ENCODE measurements at regions not wholly inside any gene's neighbourhood (a gene's known extent, or its start where the extent isn't known, plus 50 kb on each side); places are given as distances from the start of the nearest gene placed in this dataset.
A peak's percentile ranks its signal among the peaks of the same experiment; 100 is the strongest.
"Not testable (repeated sequence)": the region's sequence is repeated elsewhere in the genome, so short reads cannot be mapped to it uniquely, and the experiment has no call there.

GRCh38 chr11:67940440-67940839 lies 63.5 kb downstream of the UNC93B1 start:
- not testable (repeated sequence) for DNase-seq (ENCODE audit: extremely low read depth in 1 of 2, low read depth in 1 of 2)

- not testable (repeated sequence) for DNase-seq (ENCODE audit: extremely low read depth in 1 of 2, low read depth in 1 of 2)
Measured at GRCh38 chr11:67938964-67939363, 64.9 kb downstream of the UNC93B1 start.

GRCh38 chr11:67938371-67938770 lies 65.5 kb downstream of the UNC93B1 start:
- not testable (repeated sequence) for DNase-seq (ENCODE audit: extremely low read depth in 1 of 2, low read depth in 1 of 2)

GRCh38 chr11:67923565-67923964 lies 80.3 kb downstream of the UNC93B1 start:
- DNase-seq (ENCODE audit: extremely low read depth in 1 of 2, low read depth in 1 of 2) = not testable (repeated sequence)

GRCh38 chr11:67920546-67920945 lies 83.4 kb downstream of the UNC93B1 start:
- peak in 1 of 2 donors; percentile 40 for DNase-seq (ENCODE audit: extremely low read depth in 1 of 2, low read depth in 1 of 2)

- not testable (repeated sequence) for DNase-seq (ENCODE audit: extremely low read depth in 1 of 2, low read depth in 1 of 2)
Measured at GRCh38 chr11:67912184-67912583, 91.7 kb downstream of the UNC93B1 start.

GRCh38 chr11:67911211-67911610 lies 92.7 kb downstream of the UNC93B1 start:
- not testable (repeated sequence) for DNase-seq (ENCODE audit: extremely low read depth in 1 of 2, low read depth in 1 of 2)

- DNase-seq (ENCODE audit: extremely low read depth in 1 of 2, low read depth in 1 of 2) = not testable (repeated sequence)
Measured at GRCh38 chr11:67910803-67911202, 93.1 kb downstream of the UNC93B1 start.

- DNase-seq (ENCODE audit: extremely low read depth in 1 of 2, low read depth in 1 of 2) = not testable (repeated sequence)
Measured at GRCh38 chr11:67906969-67907368, 96.9 kb downstream of the UNC93B1 start.

- not testable (repeated sequence) for DNase-seq (ENCODE audit: extremely low read depth in 1 of 2, low read depth in 1 of 2)
Measured at GRCh38 chr11:67899462-67899861, 104.4 kb downstream of the UNC93B1 start.

- DNase-seq (ENCODE audit: extremely low read depth in 1 of 2, low read depth in 1 of 2) = not testable (repeated sequence)
Measured at GRCh38 chr11:67893487-67893886, 110.4 kb downstream of the UNC93B1 start.

- not testable (repeated sequence) for DNase-seq (ENCODE audit: extremely low read depth in 1 of 2, low read depth in 1 of 2)
Measured at GRCh38 chr11:67889646-67890045, 114.3 kb downstream of the UNC93B1 start.

- DNase-seq (ENCODE audit: extremely low read depth in 1 of 2, low read depth in 1 of 2) = not testable (repeated sequence)
Measured at GRCh38 chr11:67888056-67888455, 115.8 kb downstream of the UNC93B1 start.

GRCh38 chr11:67886672-67887071 lies 117.2 kb downstream of the UNC93B1 start:
- not testable (repeated sequence) for DNase-seq (ENCODE audit: extremely low read depth in 1 of 2, low read depth in 1 of 2)

GRCh38 chr11:67886207-67886606 lies 117.7 kb downstream of the UNC93B1 start:
- not testable (repeated sequence) for DNase-seq (ENCODE audit: extremely low read depth in 1 of 2, low read depth in 1 of 2)

- not testable (repeated sequence) for DNase-seq (ENCODE audit: extremely low read depth in 1 of 2, low read depth in 1 of 2)
Measured at GRCh38 chr11:67885574-67885973, 118.3 kb downstream of the UNC93B1 start.

GRCh38 chr11:67884761-67885558 lies 118.9 kb downstream of the UNC93B1 start:
- peak in 1 of 2 donors; percentile 10 for DNase-seq (ENCODE audit: extremely low read depth in 1 of 2, low read depth in 1 of 2)

- not testable (repeated sequence) for DNase-seq (ENCODE audit: extremely low read depth in 1 of 2, low read depth in 1 of 2)
Measured at GRCh38 chr11:67884073-67884757, 119.7 kb downstream of the UNC93B1 start.

- DNase-seq (ENCODE audit: extremely low read depth in 1 of 2, low read depth in 1 of 2) = not testable (repeated sequence)
Measured at GRCh38 chr11:67882304-67882703, 121.6 kb downstream of the UNC93B1 start.

- DNase-seq (ENCODE audit: extremely low read depth in 1 of 2, low read depth in 1 of 2) = not testable (repeated sequence)
Measured at GRCh38 chr11:67881836-67882235, 122.1 kb downstream of the UNC93B1 start.

GRCh38 chr11:67880594-67881196 lies 123.2 kb downstream of the UNC93B1 start:
- not testable (repeated sequence) for DNase-seq (ENCODE audit: extremely low read depth in 1 of 2, low read depth in 1 of 2)

All from stimulated activated CD8-positive, alpha-beta memory T cell treated with anti-CD3 and anti-CD28 coated beads, Interleukin-7, amount 100 ng/mL, for 48 hours (primary cell).